ENCODE measurements at regions not wholly inside any gene's neighbourhood (a gene's known extent, or its start where the extent isn't known, plus 50 kb on each side); places are given as distances from the start of the nearest gene placed in this dataset.

- DNase-seq (ENCODE audit: low spot score) = no peak
Observed at GRCh38 chr6:87995461-87995860, 52.2 kb upstream of the SPACA1 start.

GRCh38 chr6:87993356-87993755 is 54.3 kb upstream of the SPACA1 start:
- no peak for DNase-seq (ENCODE audit: low spot score)

- DNase-seq (ENCODE audit: low spot score) = no peak
Observed at GRCh38 chr6:87990871-87991270, 56.8 kb upstream of the SPACA1 start.

DNA sequence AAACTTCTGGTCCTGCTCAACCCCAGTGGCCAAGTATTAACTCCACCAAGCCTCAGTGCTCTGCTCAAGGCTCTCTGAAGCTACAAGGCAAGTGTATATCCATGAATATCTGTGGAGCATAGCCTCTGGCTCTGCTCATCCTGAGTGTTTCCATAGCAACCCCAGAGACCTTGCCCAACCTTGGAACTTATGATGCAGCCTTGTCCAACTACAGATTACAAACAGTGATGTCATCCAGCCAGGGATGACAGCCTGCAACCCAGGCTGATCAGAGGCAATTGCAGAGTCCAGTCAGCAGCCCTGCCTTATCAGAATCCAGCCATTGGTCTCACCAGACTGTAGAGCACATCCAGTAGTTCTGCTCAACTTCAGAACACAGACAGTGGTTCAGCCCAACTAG is 65.5 kb upstream of the SPACA1 start:
- DNase-seq (ENCODE audit: low spot score) = no peak

DNA sequence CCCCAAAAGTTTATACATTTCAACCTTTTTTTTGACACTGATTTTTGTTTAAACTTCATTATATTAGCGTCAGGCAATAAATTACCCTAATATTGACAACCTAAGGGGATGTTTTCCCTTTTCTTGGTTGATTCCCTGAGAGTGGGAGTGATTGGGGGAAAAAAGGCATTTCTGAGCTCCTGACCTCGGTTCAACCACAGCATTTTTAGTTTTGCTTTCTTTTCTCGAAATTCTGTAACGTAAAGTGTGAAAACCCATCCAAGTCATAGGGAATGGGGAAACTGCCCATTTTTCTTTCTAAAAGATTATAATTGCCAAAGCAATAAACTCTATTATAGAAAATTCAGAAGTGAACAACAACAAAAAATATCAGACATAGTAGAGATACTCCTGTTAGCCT is 67.9 kb upstream of the SPACA1 start:
- no peak for DNase-seq (ENCODE audit: low spot score)

GRCh38 chr6:87976616-87977015 is 71.0 kb upstream of the SPACA1 start:
- DNase-seq (ENCODE audit: low spot score) = no peak

- DNase-seq (ENCODE audit: low spot score) = no peak
Observed at GRCh38 chr6:87975561-87975960, 72.1 kb upstream of the SPACA1 start.

DNA sequence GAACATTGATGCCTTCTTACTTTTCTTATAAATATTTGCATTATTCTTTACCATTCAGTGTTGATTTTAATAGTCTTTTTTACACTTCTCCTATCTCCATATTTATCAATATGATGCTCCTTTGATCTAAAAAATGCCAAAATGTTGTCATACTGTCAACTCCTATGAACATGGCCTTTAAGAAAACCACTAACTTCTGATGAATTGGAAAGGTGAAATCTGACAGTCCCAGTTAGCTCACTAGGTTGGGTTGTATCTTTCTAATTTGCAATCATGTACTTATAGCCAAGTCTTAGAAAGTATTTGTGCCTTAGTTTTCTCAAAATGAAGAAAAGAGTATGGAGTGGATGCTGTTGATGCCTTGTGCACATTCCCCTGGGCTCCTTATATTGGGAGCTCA is 75.4 kb upstream of the SPACA1 start:
- no peak for DNase-seq (ENCODE audit: low spot score)

GRCh38 chr6:87971605-87972262 is 75.9 kb upstream of the SPACA1 start:
- DNase-seq (ENCODE audit: low spot score) = no peak

DNA sequence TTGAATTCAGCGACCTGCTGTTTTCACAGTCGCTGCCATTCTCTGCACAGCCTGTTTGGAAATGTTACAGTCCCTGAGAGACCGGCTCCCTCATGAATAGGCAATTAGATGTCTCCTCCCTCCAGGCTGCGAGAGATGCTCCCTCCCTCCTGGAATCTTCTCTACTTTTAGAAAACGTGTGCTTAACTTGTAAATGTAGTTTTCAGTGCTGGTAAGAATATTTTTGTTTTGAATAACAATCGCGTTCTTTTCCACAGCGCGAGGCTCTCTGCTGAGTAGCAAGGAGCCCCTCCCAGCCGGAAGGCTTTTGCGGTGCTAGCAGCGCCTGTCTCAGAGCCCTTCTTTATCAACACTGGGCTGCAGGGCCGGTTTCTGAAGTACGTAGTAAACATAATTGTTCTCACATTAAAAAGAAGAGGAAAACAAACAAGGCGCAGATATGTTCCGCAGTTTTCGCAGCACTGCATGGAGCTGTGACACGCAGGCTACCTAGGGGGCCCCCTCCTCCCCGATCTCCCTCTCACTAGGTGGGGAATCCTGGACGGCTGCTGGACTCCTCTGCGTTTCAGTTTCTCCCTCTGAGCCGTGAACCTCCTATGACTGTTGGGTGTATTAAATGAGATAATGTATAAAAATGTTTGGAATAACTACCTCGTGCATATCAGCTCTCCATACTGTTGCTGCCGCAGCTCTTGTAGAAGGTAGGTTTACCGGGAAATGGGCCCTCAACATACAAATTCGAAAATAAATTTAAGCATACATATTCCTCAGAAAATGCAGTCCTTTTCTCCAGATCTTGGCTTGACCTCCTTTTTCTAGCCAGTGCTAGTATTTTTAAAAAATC is 79.0 kb upstream of the SPACA1 start:
- DNase-seq (ENCODE audit: low spot score) = peak; percentile 6

GRCh38 chr6:87965806-87966205 is 81.8 kb upstream of the SPACA1 start:
- DNase-seq (ENCODE audit: low spot score) = no peak

DNA sequence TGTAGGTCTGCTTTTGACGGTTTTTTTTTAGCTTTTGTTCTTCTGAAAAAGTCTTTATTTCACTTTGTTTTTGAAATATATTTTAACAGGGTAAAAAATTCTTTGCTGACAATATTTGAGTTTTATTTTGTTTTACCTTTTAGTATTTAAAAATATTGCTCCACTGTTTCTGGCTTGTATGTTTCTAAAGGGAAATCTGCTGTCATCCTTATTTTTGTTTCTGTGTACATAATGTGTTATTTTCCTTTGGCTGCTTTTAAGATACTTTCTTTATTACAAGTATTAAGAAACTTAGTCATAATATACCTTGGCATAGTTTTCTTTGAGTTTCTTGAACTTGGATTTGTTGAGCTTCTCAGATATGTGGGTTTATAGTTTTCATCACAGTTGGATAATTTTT is 88.6 kb upstream of the SPACA1 start:
- DNase-seq (ENCODE audit: low spot score) = no peak

DNA sequence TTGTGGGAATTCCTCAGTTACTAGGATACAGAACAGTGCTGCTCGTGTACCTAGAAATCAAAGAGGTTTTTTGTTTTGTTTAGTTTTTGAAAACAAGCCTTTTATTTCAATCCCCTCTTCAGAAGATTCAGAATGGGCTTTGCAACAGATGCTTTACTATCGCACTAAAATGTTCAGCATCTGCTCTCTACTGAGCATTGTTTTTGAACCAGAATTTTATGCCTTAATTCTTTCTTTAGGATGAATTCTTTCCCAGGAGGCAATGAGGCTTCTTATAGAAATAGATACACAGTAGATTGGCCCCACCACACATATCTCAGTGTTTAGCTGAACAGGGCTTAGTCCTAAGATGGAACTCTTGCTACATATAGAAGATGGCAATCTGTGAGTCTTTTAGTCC is 95.9 kb upstream of the SPACA1 start:
- no peak for DNase-seq (ENCODE audit: low spot score)

DNA sequence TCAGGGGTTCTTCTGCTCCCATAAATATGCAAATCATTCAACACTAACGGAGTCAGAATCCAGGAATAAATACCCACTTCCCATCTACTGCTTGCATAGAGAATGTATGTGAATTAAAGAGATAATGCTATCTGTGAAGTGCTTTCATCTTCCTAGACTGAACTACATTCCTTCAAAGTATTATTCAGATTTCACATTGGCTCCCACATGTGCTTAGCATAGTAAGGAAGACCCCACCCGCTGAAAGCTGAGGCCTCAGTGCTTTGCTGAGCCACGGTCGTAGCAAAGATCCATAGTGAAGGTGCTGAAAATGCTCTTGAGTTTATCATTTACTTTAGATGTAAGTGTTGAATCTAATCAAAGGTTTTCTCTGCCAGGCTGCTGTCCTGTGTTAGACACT is 97.0 kb upstream of the SPACA1 start:
- no peak for DNase-seq (ENCODE audit: low spot score)

- no peak for DNase-seq (ENCODE audit: low spot score)
Observed at GRCh38 chr6:87949194-87949593, 98.4 kb upstream of the SPACA1 start.

GRCh38 chr6:87946669-87947068 is 101.0 kb upstream of the SPACA1 start:
- no peak for DNase-seq (ENCODE audit: low spot score)

GRCh38 chr6:87945966-87946365 is 101.7 kb upstream of the SPACA1 start:
- no peak for DNase-seq (ENCODE audit: low spot score)

GRCh38 chr6:87945181-87945580 is 102.5 kb upstream of the SPACA1 start:
- DNase-seq (ENCODE audit: low spot score) = no peak

DNA sequence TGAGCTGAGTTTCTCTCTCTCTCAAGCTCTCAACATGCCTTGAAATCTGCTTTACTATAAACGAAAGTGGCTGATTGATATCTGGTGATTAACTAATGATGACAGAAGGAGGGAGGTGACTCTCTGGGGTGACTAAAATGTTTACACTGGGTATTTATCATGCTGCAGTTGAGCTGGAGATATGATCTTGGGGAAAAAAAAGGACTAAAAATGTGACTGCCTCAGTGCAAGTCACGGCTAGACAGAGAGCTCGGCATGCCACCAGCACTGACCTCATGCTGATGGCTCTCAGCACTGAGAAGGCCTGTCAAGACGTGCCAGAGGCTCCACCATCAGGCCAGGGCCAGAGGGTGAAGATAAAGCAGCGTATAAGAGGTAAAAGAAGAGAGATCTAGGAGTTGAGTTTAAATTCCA is 103.1 kb upstream of the SPACA1 start:
- DNase-seq (ENCODE audit: low spot score) = no peak

- DNase-seq (ENCODE audit: low spot score) = no peak
Observed at GRCh38 chr6:87943191-87943590, 104.5 kb upstream of the SPACA1 start.

- DNase-seq (ENCODE audit: low spot score) = no peak
Observed at GRCh38 chr6:87941556-87942358, 105.9 kb upstream of the SPACA1 start.

- no peak for DNase-seq (ENCODE audit: low spot score)
Observed at GRCh38 chr6:87939776-87940175, 107.9 kb upstream of the SPACA1 start.

DNA sequence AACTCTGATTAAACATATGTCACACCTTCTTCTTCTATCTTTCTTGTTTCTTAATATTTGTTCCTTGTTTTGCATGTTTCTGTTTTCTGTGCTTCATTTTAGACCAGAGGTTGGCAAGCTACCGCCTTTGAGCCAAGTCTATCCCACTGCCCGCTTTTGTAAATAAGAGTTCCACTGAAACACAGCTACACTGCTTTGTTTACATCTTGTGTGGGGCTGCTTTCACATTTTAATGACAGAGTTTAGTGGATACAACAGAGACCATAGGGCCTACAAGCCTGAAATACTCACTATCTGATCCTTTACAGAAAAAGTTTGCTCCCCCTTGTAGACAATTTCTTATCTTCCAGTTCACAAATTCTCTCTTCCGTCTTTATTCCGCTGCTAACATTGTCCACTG is 109.4 kb upstream of the SPACA1 start:
- no peak for DNase-seq (ENCODE audit: low spot score)

All from CD4-positive, alpha-beta T cell treated with Interleukin-15 for 4 hours (primary cell).